ENCODE measurements at regions not wholly inside any gene's neighbourhood (a gene's known extent, or its start where the extent isn't known, plus 50 kb on each side); places are given as distances from the start of the nearest gene placed in this dataset.
"Not testable (repeated sequence)": the region's sequence is repeated elsewhere in the genome, so short reads cannot be mapped to it uniquely, and the experiment has no call there.

GRCh38 chrX:140432346-140433175 is 72.3 kb downstream of the SOX3 start:
- Histone ChIP-seq H3K27ac (no peak overlapping the region), H3K4me3 (no peak overlapping the region), H3K4me1 (ENCODE audit: low read depth) (no peaks in the 10 kb centered on the region), H3K27me3 (no peaks in the 10 kb centered on the region), H3K36me3 (no peaks in the 10 kb centered on the region), H3K9me3 (ENCODE audit: low read depth) (no peaks in the 10 kb centered on the region)
- TF ChIP-seq CTCF (IDR thresholded peaks at IDR 0.05; ENCODE audit: low read depth, low read length) = no peak
- DNase-seq (ENCODE audit: low read depth in 1 of 2, low spot score in 1 of 2) = no peak

- H3K9me3 ChIP-seq (ENCODE audit: low read depth) = no peaks in the 10 kb centered on the region
- no peak for DNase-seq (ENCODE audit: low read depth in 1 of 2, low spot score in 1 of 2)
- H3K36me3 ChIP-seq = no peaks in the 10 kb centered on the region
- no peak overlapping the region for H3K27ac ChIP-seq
- no peak overlapping the region for H3K4me3 ChIP-seq
- TF ChIP-seq CTCF (IDR thresholded peaks at IDR 0.05; ENCODE audit: low read depth, low read length) = no peak
- no peaks in the 10 kb centered on the region for H3K4me1 ChIP-seq (ENCODE audit: low read depth)
- H3K27me3 ChIP-seq = no peaks in the 10 kb centered on the region
Observed at GRCh38 chrX:140431521-140431920, 73.3 kb downstream of the SOX3 start.

- Histone ChIP-seq H3K36me3 (no peaks in the 10 kb centered on the region), H3K4me3 (no peak overlapping the region), H3K4me1 (ENCODE audit: low read depth) (no peaks in the 10 kb centered on the region), H3K27ac (no peak overlapping the region), H3K27me3 (no peaks in the 10 kb centered on the region), H3K9me3 (ENCODE audit: low read depth) (no peaks in the 10 kb centered on the region)
- no peak for TF ChIP-seq CTCF (IDR thresholded peaks at IDR 0.05; ENCODE audit: low read depth, low read length)
- DNase-seq (ENCODE audit: low read depth in 1 of 2, low spot score in 1 of 2) = no peak
Observed at GRCh38 chrX:140425712-140426395, 79.0 kb downstream of the SOX3 start.

- Histone ChIP-seq H3K4me3 (no peak overlapping the region), H3K27me3 (no peaks in the 10 kb centered on the region), H3K9me3 (ENCODE audit: low read depth) (no peaks in the 10 kb centered on the region), H3K27ac (no peak overlapping the region), H3K4me1 (ENCODE audit: low read depth) (no peaks in the 10 kb centered on the region), H3K36me3 (no peaks in the 10 kb centered on the region)
- TF ChIP-seq CTCF (IDR thresholded peaks at IDR 0.05; ENCODE audit: low read depth, low read length) = no peak
- no peak for DNase-seq (ENCODE audit: low read depth in 1 of 2, low spot score in 1 of 2)
Observed at GRCh38 chrX:140422501-140422900, 82.4 kb downstream of the SOX3 start.

- H3K4me3 ChIP-seq; H3K4me1 ChIP-seq (ENCODE audit: low read depth); H3K27ac ChIP-seq; H3K9me3 ChIP-seq (ENCODE audit: low read depth); H3K27me3 ChIP-seq; DNase-seq (ENCODE audit: low read depth in 1 of 2, low spot score in 1 of 2); H3K36me3 ChIP-seq: not testable (repeated sequence)
Observed at GRCh38 chrX:140402131-140402530, 102.7 kb downstream of the SOX3 start.

- H3K4me3 ChIP-seq; H3K4me1 ChIP-seq (ENCODE audit: low read depth); H3K27me3 ChIP-seq; H3K9me3 ChIP-seq (ENCODE audit: low read depth); H3K36me3 ChIP-seq; H3K27ac ChIP-seq; DNase-seq (ENCODE audit: low read depth in 1 of 2, low spot score in 1 of 2): not testable (repeated sequence)
Observed at GRCh38 chrX:140396326-140396725, 108.5 kb downstream of the SOX3 start.
